Liver (tissue), 8 donors: ENCODE measurements at regions not wholly inside any gene's neighbourhood (a gene's known extent, or its start where the extent isn't known, plus 50 kb on each side); places are given as distances from the start of the nearest gene placed in this dataset.

Experiments
- DNase-seq: peaks from one replicate; pipeline ENCODE4 v3.0.0-alpha.2; 2017; ENCODE audit warnings: low spot score
- H3K27ac ChIP-seq, 2 donors: one replicate each; pipeline ENCODE4 v1.7.0; 2013; ENCODE audit warnings: inconsistent platforms in 2 of 2, low read length in 2 of 2, control low read depth in 1 of 2, low read depth in 1 of 2, mild to moderate bottlenecking in 1 of 2
- H3K27me3 ChIP-seq, 4 donors: one replicate each; pipeline versions ENCODE4 v1.6.1 to v1.7.0; 2013; ENCODE audit warnings: low read length in 3 of 4, inconsistent platforms in 1 of 4, mild to moderate bottlenecking in 1 of 4, moderate library complexity in 1 of 4; ENCODE audit not compliant: control insufficient read depth in 4 of 4, insufficient read depth in 4 of 4
- H3K36me3 ChIP-seq, 4 donors: one replicate each; pipeline versions ENCODE4 v1.6.1 to v1.7.0; 2013; ENCODE audit warnings: low read length in 3 of 4, mild to moderate bottlenecking in 3 of 4, low read depth in 1 of 4, moderate library complexity in 1 of 4; ENCODE audit not compliant: control insufficient read depth in 4 of 4, insufficient read depth in 3 of 4
- H3K4me1 ChIP-seq, 4 donors: one replicate each; pipeline versions ENCODE4 v1.6.1 to v1.7.0; 2013; ENCODE audit warnings: low read length in 3 of 4, mild to moderate bottlenecking in 3 of 4, moderate library complexity in 1 of 4; ENCODE audit not compliant: control insufficient read depth in 4 of 4, insufficient read depth in 4 of 4
- H3K4me3 ChIP-seq, 3 donors: one replicate each; pipeline versions ENCODE4 v1.6.1 to v1.7.0; 2013; ENCODE audit warnings: low read length in 3 of 3, control low read depth in 1 of 3, low read depth in 1 of 3, mild to moderate bottlenecking in 1 of 3
- H3K9ac ChIP-seq, 2 donors: one replicate each; pipeline ENCODE4 v1.7.0; 2013; ENCODE audit warnings: low read length in 2 of 2, mild to moderate bottlenecking in 2 of 2, moderate library complexity in 2 of 2, control low read depth in 1 of 2, low read depth in 1 of 2
- H3K9me3 ChIP-seq, 4 donors: one replicate each; pipeline versions ENCODE4 v1.6.1 to v1.7.0; 2013; ENCODE audit warnings: low read length in 3 of 4; ENCODE audit not compliant: control insufficient read depth in 4 of 4
- CTCF ChIP-seq: fragments of 150-350 bp; IDR thresholded peaks from 2 replicates; pipeline ENCODE4 v1.5.1; 2017; ENCODE audit warnings: improper control_type of control experiment, low read depth, low read length; ENCODE audit not compliant: missing input control
- EGR1 ChIP-seq, 2 donors: IDR thresholded peaks; 2 replicates each; pipeline ENCODE4 v1.6.1; 2016 to 2018; ENCODE audit warnings: antibody characterized with exemption in 2 of 2, low read depth in 2 of 2
- FOXA1 ChIP-seq: IDR thresholded peaks from 2 replicates; pipeline ENCODE4 v1.6.1; 2016; ENCODE audit warnings: antibody characterized with exemption
- FOXA2 ChIP-seq: IDR thresholded peaks from 2 replicates; pipeline ENCODE4 v1.6.1; 2016; ENCODE audit warnings: antibody characterized with exemption
- GABPA ChIP-seq, 2 donors: IDR thresholded peaks in 1 of 2; conservative IDR thresholded peaks in 1 of 2; 2 replicates each; pipeline ENCODE4 v1.6.1; 2016; ENCODE audit warnings: antibody characterized with exemption in 2 of 2, mild to moderate bottlenecking in 1 of 2, moderate library complexity in 1 of 2
- HNF4A ChIP-seq, 2 donors: conservative IDR thresholded peaks; 2 replicates each; pipeline ENCODE4 v1.6.1; 2016; ENCODE audit warnings: antibody characterized with exemption in 2 of 2, mild to moderate bottlenecking in 2 of 2
- HNF4G ChIP-seq: IDR thresholded peaks from 2 replicates; pipeline ENCODE4 v1.6.1; 2016; ENCODE audit warnings: antibody characterized with exemption
- JUND ChIP-seq, 2 donors: IDR thresholded peaks; 2 replicates each; pipeline ENCODE4 v1.6.1; 2016; ENCODE audit warnings: antibody characterized with exemption in 2 of 2
- NR2F2 ChIP-seq: IDR thresholded peaks from 2 replicates; pipeline ENCODE4 v1.6.1; 2016; ENCODE audit warnings: antibody characterized with exemption
- RAD21 ChIP-seq, 2 donors: IDR thresholded peaks; 2 replicates each; pipeline ENCODE4 v1.6.1; 2016; ENCODE audit warnings: antibody characterized with exemption in 2 of 2, mild to moderate bottlenecking in 2 of 2
- REST ChIP-seq: IDR thresholded peaks from 2 replicates; pipeline ENCODE4 v1.6.1; 2016; ENCODE audit warnings: antibody characterized with exemption, mild to moderate bottlenecking
- RXRA ChIP-seq, 2 donors: IDR thresholded peaks; 2 replicates each; pipeline ENCODE4 v1.6.1; 2017 to 2018; ENCODE audit warnings: antibody characterized with exemption in 2 of 2, mild to moderate bottlenecking in 1 of 2
- SP1 ChIP-seq: IDR thresholded peaks from 2 replicates; pipeline ENCODE4 v1.6.1; 2018; ENCODE audit warnings: antibody characterized with exemption, mild to moderate bottlenecking
- TAF1 ChIP-seq: conservative IDR thresholded peaks from 2 replicates; pipeline ENCODE4 v1.6.1; 2016; ENCODE audit warnings: antibody characterized with exemption, mild to moderate bottlenecking
- YY1 ChIP-seq: IDR thresholded peaks from 2 replicates; pipeline ENCODE4 v1.6.1; 2016; ENCODE audit warnings: antibody characterized with exemption, mild to moderate bottlenecking
- WGBS: extraction: QIAGEN DNeasy Blood & Tissue Kit; methylation state at CpG from one replicate; pipeline ENCODE4 v1.1.7; 2013; 5-methylcytosine and 5-hydroxymethylcytosine counted together
- TF ChIP-seq, protein P1 (sequence below): IDR thresholded peaks from 2 replicates; pipeline ENCODE4 v1.6.1; 2016; ENCODE audit warnings: antibody characterized with exemption
- TF ChIP-seq, protein P2 (sequence below): IDR thresholded peaks from 2 replicates; pipeline ENCODE4 v1.6.1; 2016; ENCODE audit warnings: antibody characterized with exemption
- TF ChIP-seq, protein P3 (sequence below): IDR thresholded peaks from 2 replicates; pipeline ENCODE4 v1.6.1; 2016; ENCODE audit warnings: antibody characterized with exemption
- donor health status: healthy.
- donor health status: healthy.
- donor health status: healthy.
- donor health status: healthy.
- donor health status: healthy.

- Histone ChIP-seq H3K4me3 (no peak overlapping the region), H3K36me3 (no peaks in the 10 kb centered on the region), H3K4me1 (no peaks in the 10 kb centered on the region), H3K27me3 (no peaks in the 10 kb centered on the region), H3K9me3 (no peaks in the 10 kb centered on the region), H3K9ac (no peak overlapping the region), H3K27ac (no peak overlapping the region)
- DNase-seq, result no peak
- TF ChIP-seq FOXA1 (no peak), SP1 (no peak), GABPA (IDR thresholded peaks at IDR 0.05 in 1 of 2, conservative IDR thresholded peaks at IDR 0.05 in 1 of 2) (no peak), NR2F2 (no peak), RXRA (IDR thresholded peaks at IDR 0.05) (no peak), JUND (IDR thresholded peaks at IDR 0.05) (no peak), TAF1 (no peak), HNF4G (no peak), REST (no peak), EGR1 (IDR thresholded peaks at IDR 0.05; ENCODE audit: low read depth in 2 of 2) (no peak), FOXA2 (no peak)
- TF ChIP-seq, protein P1, sequence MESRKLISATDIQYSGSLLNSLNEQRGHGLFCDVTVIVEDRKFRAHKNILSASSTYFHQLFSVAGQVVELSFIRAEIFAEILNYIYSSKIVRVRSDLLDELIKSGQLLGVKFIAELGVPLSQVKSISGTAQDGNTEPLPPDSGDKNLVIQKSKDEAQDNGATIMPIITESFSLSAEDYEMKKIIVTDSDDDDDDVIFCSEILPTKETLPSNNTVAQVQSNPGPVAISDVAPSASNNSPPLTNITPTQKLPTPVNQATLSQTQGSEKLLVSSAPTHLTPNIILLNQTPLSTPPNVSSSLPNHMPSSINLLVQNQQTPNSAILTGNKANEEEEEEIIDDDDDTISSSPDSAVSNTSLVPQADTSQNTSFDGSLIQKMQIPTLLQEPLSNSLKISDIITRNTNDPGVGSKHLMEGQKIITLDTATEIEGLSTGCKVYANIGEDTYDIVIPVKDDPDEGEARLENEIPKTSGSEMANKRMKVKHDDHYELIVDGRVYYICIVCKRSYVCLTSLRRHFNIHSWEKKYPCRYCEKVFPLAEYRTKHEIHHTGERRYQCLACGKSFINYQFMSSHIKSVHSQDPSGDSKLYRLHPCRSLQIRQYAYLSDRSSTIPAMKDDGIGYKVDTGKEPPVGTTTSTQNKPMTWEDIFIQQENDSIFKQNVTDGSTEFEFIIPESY, result no peak
- TF ChIP-seq, protein P2, sequence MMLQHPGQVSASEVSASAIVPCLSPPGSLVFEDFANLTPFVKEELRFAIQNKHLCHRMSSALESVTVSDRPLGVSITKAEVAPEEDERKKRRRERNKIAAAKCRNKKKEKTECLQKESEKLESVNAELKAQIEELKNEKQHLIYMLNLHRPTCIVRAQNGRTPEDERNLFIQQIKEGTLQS, result no peak
- 70% methylated on average over 9 of the region's 9 CpGs for WGBS
These were observed 158.7 kb downstream of the TBX22 start for GRCh38 chrX:80173261-80173660.

DNA sequence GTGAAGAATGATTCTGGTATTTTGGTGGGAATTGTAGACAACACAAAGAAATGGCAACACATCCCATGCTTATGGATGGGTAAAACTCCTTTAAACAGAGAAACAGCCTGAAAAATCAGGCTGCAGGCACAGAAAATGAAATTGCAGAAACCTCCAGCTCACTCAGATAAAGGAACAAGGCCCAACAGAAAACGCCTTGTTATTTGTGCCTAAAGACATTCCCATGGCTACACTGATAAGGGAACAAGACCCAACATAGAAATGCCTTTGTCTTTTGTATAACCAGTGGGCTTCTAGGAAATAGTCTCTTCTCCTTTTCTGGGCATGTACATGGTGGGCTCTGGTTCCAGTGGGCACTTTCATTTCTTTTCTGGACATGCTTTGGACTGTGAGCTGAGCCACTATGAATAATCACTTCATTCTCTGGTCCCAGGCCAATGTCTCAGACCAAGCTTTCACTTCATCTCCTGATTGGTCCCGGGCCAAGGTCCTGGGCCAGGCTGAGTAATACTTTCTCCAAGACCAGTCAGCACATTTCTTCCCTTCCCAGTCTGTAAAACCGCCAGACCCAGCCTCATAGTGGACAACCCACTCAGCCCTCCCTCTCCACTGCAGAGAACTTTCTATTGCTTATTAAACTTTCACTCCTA, 160.5 kb downstream of the TBX22 start:
- Histone ChIP-seq H3K27ac (no peak overlapping the region), H3K27me3 (no peaks in the 10 kb centered on the region), H3K9ac (no peak overlapping the region), H3K36me3 (no peaks in the 10 kb centered on the region), H3K9me3 (no peaks in the 10 kb centered on the region), H3K4me1 (no peaks in the 10 kb centered on the region), H3K4me3 (no peak overlapping the region)
- WGBS, result 52% methylated on average over 3 of the region's 3 CpGs
- DNase-seq, result no peak
- TF ChIP-seq GABPA (IDR thresholded peaks at IDR 0.05 in 1 of 2, conservative IDR thresholded peaks at IDR 0.05 in 1 of 2), result no peak
- no peak for TF ChIP-seq HNF4A (conservative IDR thresholded peaks at IDR 0.05)
- TF ChIP-seq YY1, result no peak
- TF ChIP-seq CTCF, result no peak
- TF ChIP-seq RXRA (IDR thresholded peaks at IDR 0.05), result no peak
- TF ChIP-seq, protein P2, result no peak
- TF ChIP-seq REST, result no peak
- TF ChIP-seq NR2F2, result no peak
- TF ChIP-seq FOXA2, result no peak
- no peak for TF ChIP-seq SP1
- no peak for TF ChIP-seq RAD21 (IDR thresholded peaks at IDR 0.05)
- TF ChIP-seq EGR1 (IDR thresholded peaks at IDR 0.05; ENCODE audit: low read depth in 2 of 2), result no peak
- TF ChIP-seq, protein P3, sequence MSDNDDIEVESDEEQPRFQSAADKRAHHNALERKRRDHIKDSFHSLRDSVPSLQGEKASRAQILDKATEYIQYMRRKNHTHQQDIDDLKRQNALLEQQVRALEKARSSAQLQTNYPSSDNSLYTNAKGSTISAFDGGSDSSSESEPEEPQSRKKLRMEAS, result no peak
- TF ChIP-seq HNF4G, result no peak
